ENCODE measurements at regions not wholly inside any gene's neighbourhood (a gene's known extent, or its start where the extent isn't known, plus 50 kb on each side); places are given as distances from the start of the nearest gene placed in this dataset.
A peak's percentile ranks its signal among the peaks of the same experiment; 100 is the strongest.
"Not testable (repeated sequence)": the region's sequence is repeated elsewhere in the genome, so short reads cannot be mapped to it uniquely, and the experiment has no call there.

DNA sequence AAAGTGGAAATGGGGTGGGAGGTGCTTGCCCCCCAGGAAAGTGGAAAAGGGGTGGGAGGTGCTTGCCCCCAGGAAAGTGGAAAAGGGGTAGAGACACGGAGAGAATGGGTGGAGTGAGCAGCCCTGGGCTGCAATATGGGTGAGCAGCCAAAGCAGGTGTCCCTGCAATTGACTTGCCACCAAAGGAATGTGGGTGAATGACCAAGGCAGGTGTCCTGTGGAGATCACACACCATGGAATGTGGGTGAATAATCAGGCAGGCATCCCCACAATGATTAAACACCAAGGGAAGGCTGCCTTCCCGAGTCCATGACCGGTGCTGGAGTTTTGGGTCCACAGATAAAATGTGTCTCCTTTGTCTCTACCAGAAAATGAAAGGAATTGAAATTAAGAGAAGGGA is 292.8 kb upstream of the ARHGEF26 start:
- H3K27ac Mint-ChIP-seq; CTCF ChIA-PET; H3K4me1 Mint-ChIP-seq; intact Hi-C loops (cut with DNase I, micrococcal nuclease); DNase-seq; H3K4me3 Mint-ChIP-seq; H3K9me3 Mint-ChIP-seq (ENCODE audit: low read depth); H3K27me3 Mint-ChIP-seq; H3K36me3 Mint-ChIP-seq (ENCODE audit: low read depth); POLR2A ChIA-PET; ATAC-seq: not testable (repeated sequence)

DNA sequence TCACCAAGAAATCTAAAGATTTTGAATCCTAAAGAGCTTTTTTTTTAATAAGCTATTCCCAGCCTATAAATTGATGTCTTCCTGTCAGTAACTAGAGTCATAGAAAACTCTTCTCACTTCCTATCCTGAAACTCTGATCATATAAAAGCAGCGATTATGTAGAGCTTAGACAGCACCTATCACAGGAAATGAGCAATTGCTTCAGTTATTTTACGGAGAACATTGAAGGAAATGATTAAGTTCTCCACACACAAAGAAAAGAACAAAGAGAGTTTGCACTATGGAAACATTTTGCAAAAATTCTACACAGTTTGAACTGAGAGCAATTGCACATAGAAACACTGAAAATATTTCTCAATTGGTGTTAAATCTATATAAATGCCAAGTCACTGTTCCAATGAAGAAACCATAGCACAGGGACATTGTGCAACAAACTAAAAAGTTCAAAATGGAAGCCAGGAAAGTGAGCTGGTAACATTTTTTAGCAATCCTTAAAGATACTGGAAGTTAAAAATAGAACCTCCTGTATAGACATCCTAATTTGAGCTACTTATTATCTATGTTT is 291.5 kb upstream of the ARHGEF26 start:
- peak; percentile 63 for ATAC-seq
- no peaks in the 10 kb centered on the region for H3K36me3 Mint-ChIP-seq (ENCODE audit: low read depth)
- POLR2A ChIA-PET = no interaction called here
- intact Hi-C loops (cut with DNase I, micrococcal nuclease) = no loop called here
- no peak overlapping the region for H3K27ac Mint-ChIP-seq
- no peaks in the 10 kb centered on the region for H3K4me1 Mint-ChIP-seq
- DNase-seq = no peak
- H3K4me3 Mint-ChIP-seq = no peak overlapping the region
- H3K27me3 Mint-ChIP-seq = peaks cover 6% of the 10 kb centered on the region
- H3K9me3 Mint-ChIP-seq (ENCODE audit: low read depth) = no peaks in the 10 kb centered on the region
- CTCF ChIA-PET = interaction anchor here (0.6 kb wide), 1 partner anchor 11 kb away, joined by 3 read pairs; no protein-coding TSS in a partner anchor

DNA sequence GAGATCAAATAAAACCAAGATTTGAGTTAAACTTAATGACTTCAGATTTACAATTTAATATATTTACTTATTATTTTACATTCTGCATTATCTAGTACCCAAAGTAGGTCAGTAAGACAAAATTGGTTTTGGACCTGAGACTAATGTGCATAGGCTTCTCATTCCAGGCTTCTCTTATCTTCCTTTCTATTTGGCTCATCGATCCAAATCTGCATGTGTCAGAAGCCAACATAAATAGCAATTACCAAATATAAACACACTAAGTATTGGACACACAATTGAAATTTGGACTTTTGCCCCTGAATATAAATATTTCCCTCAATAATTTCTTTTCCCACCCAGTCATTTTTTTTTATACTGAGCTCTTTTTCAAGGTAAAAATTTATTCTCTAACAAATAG is 290.6 kb upstream of the ARHGEF26 start:
- H3K27me3 Mint-ChIP-seq = peaks cover 5% of the 10 kb centered on the region
- H3K9me3 Mint-ChIP-seq (ENCODE audit: low read depth) = no peaks in the 10 kb centered on the region
- no peak overlapping the region for H3K4me3 Mint-ChIP-seq
- DNase-seq (no peak), ATAC-seq (no peak)
- POLR2A ChIA-PET = no interaction called here
- intact Hi-C loops (cut with DNase I, micrococcal nuclease) = no loop called here
- H3K36me3 Mint-ChIP-seq (ENCODE audit: low read depth) = no peaks in the 10 kb centered on the region
- no peaks in the 10 kb centered on the region for H3K4me1 Mint-ChIP-seq
- CTCF ChIA-PET = interaction anchor here (1.0 kb wide), 1 partner anchor 17 kb away, joined by 3 read pairs; no protein-coding TSS in a partner anchor
- no peak overlapping the region for H3K27ac Mint-ChIP-seq

DNA sequence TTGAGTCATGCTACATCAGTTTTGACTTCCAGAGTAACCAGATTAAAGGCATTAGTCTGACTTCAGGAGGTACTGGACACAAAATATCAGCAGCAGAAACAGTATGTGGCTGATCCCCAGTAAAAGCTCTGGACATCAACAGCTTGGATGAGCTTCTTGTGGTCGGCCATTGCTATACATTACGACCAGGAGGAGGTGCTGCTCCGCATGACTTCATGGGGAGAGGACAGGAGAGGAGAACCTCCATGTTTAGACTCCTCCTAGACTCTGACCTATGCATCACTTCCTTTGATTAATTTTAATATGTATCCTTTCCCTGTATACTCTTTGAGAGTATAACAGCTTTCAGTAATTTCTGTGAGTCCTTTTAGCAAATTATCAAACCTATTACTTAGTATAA is 285.6 kb upstream of the ARHGEF26 start:
- DNase-seq (no peak), ATAC-seq (no peak)
- Mint-ChIP-seq H3K36me3 (ENCODE audit: low read depth) (no peaks in the 10 kb centered on the region), H3K27me3 (peaks cover 5% of the 10 kb centered on the region), H3K27ac (no peak overlapping the region), H3K9me3 (ENCODE audit: low read depth) (no peaks in the 10 kb centered on the region), H3K4me3 (no peak overlapping the region), H3K4me1 (no peaks in the 10 kb centered on the region)
- intact Hi-C loops (cut with DNase I, micrococcal nuclease) = no loop called here
- ChIA-PET CTCF (interaction anchor here (1.2 to 1.6 kb wide), 2 partner anchors 12 to 135 kb away, joined by 3 to 5 read pairs; no protein-coding TSS in a partner anchor), POLR2A (no interaction called here)

DNA sequence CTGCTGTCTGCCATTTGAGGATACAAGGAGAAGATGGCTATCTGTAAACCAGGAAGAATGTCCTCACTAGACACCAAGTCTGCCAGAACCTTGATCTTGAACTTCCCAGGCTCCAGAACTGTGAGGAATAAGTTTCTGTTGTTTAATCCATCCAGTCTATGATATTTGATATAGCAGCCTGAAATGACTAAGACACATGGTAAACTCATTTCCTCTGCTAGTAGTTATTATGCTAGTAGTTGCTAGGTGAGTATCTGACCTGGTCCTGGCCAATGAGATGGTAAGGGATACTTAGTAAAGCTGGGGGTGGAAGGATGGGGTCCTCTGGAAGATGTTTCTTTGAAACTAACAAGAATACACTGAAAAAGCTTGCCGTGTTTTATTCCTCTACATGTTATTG is 280.7 kb upstream of the ARHGEF26 start:
- Mint-ChIP-seq H3K36me3 (ENCODE audit: low read depth) (no peaks in the 10 kb centered on the region), H3K4me3 (no peak overlapping the region), H3K27ac (no peak overlapping the region), H3K4me1 (no peaks in the 10 kb centered on the region), H3K27me3 (peaks cover 11% of the 10 kb centered on the region), H3K9me3 (ENCODE audit: low read depth) (no peaks in the 10 kb centered on the region)
- DNase-seq = no peak
- ChIA-PET POLR2A (no interaction called here), CTCF (interaction anchor here (0.6 kb wide), 1 partner anchor 11 kb away, joined by 3 read pairs; no protein-coding TSS in a partner anchor)
- ATAC-seq = no peak
- intact Hi-C loops (cut with DNase I, micrococcal nuclease) = no loop called here

DNA sequence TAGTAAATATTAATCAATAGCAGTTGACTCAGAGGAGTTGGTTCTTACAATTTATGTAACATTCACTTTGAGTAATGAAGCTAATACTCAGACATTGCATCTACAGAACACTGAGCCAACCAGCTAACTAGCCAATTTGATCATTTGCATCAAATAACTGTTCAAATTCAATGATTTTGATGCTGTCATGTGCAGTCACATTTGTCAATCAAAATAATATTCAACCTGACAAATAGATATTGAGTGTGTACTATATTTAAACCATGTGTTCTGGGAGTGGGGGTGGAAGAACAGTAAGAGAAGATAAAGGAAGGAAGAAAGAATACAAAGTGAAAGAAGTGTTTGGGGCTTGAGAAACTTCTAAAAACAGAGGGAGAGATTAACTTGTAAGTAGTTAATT is 277.2 kb upstream of the ARHGEF26 start:
- intact Hi-C loops (cut with DNase I, micrococcal nuclease) = no loop called here
- Mint-ChIP-seq H3K4me1 (no peaks in the 10 kb centered on the region), H3K9me3 (ENCODE audit: low read depth) (no peaks in the 10 kb centered on the region), H3K4me3 (no peak overlapping the region), H3K36me3 (ENCODE audit: low read depth) (no peaks in the 10 kb centered on the region), H3K27me3 (peaks cover 11% of the 10 kb centered on the region), H3K27ac (no peak overlapping the region)
- ChIA-PET POLR2A (no interaction called here), CTCF (interaction anchor here (1.0 kb wide), 1 partner anchor 10 kb away, joined by 3 read pairs; no protein-coding TSS in a partner anchor)
- DNase-seq = no peak
- no peak for ATAC-seq

DNA sequence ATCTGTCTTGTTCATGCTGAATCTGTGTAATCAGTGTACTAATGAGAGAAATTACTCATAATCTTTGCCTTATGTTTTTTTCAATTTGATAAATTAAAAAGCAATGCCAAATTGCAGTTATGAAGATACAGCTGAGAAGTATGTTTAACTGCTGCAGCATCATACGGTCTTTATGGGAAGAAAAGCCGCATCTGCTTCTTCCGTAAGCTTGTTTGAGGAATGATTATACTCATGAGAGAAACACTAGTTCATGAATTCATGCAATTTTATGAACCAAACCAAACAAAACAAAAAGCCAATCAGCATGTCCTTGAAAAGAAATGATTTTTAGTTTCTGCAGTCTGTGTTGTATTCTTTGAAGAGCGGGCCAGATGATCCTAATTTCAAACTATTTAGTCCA is 275.9 kb upstream of the ARHGEF26 start:
- Mint-ChIP-seq H3K27ac (no peak overlapping the region), H3K27me3 (peaks cover 10% of the 10 kb centered on the region), H3K9me3 (ENCODE audit: low read depth) (no peaks in the 10 kb centered on the region), H3K36me3 (ENCODE audit: low read depth) (no peaks in the 10 kb centered on the region), H3K4me1 (no peaks in the 10 kb centered on the region), H3K4me3 (no peak overlapping the region)
- no peak for ATAC-seq
- POLR2A ChIA-PET = no interaction called here
- CTCF ChIA-PET = interaction anchor here (0.9 kb wide), 1 partner anchor 15 kb away, joined by 3 read pairs; no protein-coding TSS in a partner anchor
- intact Hi-C loops (cut with DNase I, micrococcal nuclease) = no loop called here
- DNase-seq = no peak

DNA sequence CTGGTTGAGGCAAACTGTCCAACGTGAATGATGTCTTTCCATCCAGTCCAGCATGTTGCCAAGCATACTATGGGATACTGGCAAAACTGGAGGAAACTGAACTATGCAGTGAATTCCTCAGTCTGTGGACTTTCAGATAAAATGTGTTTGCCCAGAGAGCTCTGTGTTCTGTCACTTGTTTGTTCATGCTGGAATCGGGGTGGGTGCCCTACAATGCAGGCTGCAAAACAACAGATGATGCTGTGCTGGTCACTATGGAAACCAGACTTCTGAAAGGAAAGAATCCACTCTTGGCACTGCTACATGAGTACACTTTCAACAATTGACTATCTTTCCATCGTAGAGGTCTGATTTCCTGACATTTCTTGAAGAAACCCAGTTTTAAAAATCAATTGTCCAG is 272.5 kb upstream of the ARHGEF26 start:
- Mint-ChIP-seq H3K27me3 (peaks cover 9% of the 10 kb centered on the region), H3K9me3 (ENCODE audit: low read depth) (no peaks in the 10 kb centered on the region), H3K27ac (no peak overlapping the region), H3K4me3 (no peak overlapping the region), H3K36me3 (ENCODE audit: low read depth) (no peaks in the 10 kb centered on the region), H3K4me1 (no peaks in the 10 kb centered on the region)
- no peak for ATAC-seq
- CTCF ChIA-PET = interaction anchor here (1.4 kb wide), 1 partner anchor 37 kb away, joined by 4 read pairs; no protein-coding TSS in a partner anchor
- no peak for DNase-seq
- POLR2A ChIA-PET = no interaction called here
- intact Hi-C loops (cut with DNase I, micrococcal nuclease) = no loop called here

DNA sequence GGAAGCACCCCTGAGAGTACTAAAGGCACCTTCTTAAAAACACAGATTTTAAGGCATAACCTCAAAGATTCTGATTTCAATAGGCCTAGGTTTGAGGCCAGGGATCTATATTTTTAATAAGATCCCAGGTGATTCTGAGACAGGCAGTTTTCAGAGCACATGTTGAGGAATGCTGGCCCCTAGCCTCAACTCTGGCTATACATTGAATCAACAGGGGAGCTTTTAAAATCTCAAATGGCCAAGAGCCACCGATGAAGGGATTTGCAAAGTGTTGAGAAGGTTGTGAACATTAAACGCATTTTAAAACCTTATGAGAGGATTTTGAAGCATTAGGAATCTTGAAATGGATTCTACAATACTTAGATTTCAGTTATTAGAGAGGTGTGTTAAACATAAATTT is 268.8 kb upstream of the ARHGEF26 start:
- no peak for ATAC-seq
- H3K27me3 Mint-ChIP-seq = peaks cover 10% of the 10 kb centered on the region
- H3K4me1 Mint-ChIP-seq = no peaks in the 10 kb centered on the region
- POLR2A ChIA-PET = no interaction called here
- no peaks in the 10 kb centered on the region for H3K36me3 Mint-ChIP-seq (ENCODE audit: low read depth)
- CTCF ChIA-PET = no interaction called here
- intact Hi-C loops (cut with DNase I, micrococcal nuclease) = no loop called here
- H3K9me3 Mint-ChIP-seq (ENCODE audit: low read depth) = no peaks in the 10 kb centered on the region
- no peak overlapping the region for H3K27ac Mint-ChIP-seq
- H3K4me3 Mint-ChIP-seq = no peak overlapping the region
- no peak for DNase-seq

DNA sequence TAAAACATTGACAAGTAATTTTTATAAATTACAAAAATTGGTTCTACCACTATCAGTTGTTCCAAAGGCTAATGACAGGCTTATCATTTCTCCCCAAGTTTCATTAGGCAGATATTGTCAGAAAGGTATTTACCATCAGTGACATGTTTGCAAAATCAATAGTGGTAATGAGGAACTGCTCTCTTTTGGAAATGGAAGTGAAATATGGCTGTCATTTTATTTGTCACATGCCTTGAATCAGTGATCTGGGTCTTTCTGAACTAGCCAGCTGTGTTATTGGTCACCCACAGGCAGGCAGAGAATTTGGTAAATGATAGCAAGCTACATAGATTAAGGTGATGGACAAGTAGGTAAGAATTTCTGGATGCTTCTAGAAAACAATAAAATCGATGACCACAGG is 268.0 kb upstream of the ARHGEF26 start:
- Mint-ChIP-seq H3K9me3 (ENCODE audit: low read depth) (no peaks in the 10 kb centered on the region), H3K4me1 (no peaks in the 10 kb centered on the region), H3K27ac (no peak overlapping the region), H3K27me3 (peaks cover 9% of the 10 kb centered on the region), H3K36me3 (ENCODE audit: low read depth) (no peaks in the 10 kb centered on the region), H3K4me3 (no peak overlapping the region)
- intact Hi-C loops (cut with DNase I, micrococcal nuclease) = no loop called here
- ChIA-PET CTCF (interaction anchor here (1.4 kb wide), 1 partner anchor 9 kb away, joined by 3 read pairs; no protein-coding TSS in a partner anchor), POLR2A (no interaction called here)
- no peak for ATAC-seq
- DNase-seq = no peak

DNA sequence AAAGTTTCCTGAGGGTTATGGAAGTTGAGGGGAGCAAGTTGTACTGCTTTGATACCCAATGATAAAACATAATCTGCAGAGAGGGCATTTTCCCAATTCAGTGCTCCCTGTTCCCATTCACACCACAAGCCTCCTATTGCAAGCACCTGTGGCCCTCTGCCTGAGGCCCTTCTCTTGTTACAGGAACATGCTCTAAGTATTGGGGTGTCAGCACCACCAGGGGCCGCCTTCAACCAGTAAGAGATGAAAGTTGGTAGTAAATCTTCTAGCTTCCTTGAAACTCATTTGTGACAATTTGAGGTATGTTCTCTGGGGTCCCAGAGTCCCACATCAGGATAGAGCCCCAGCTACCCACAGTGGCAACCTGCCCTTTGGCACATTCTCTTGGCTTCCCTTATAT is 265.4 kb upstream of the ARHGEF26 start:
- no peaks in the 10 kb centered on the region for H3K9me3 Mint-ChIP-seq (ENCODE audit: low read depth)
- peak; percentile 7 for DNase-seq
- POLR2A ChIA-PET = no interaction called here
- H3K4me1 Mint-ChIP-seq = no peaks in the 10 kb centered on the region
- H3K4me3 Mint-ChIP-seq = no peak overlapping the region
- H3K27ac Mint-ChIP-seq = no peak overlapping the region
- intact Hi-C loops (cut with DNase I, micrococcal nuclease) = no loop called here
- H3K27me3 Mint-ChIP-seq = peaks cover 11% of the 10 kb centered on the region
- CTCF ChIA-PET = no interaction called here
- no peaks in the 10 kb centered on the region for H3K36me3 Mint-ChIP-seq (ENCODE audit: low read depth)
- ATAC-seq = no peak

DNA sequence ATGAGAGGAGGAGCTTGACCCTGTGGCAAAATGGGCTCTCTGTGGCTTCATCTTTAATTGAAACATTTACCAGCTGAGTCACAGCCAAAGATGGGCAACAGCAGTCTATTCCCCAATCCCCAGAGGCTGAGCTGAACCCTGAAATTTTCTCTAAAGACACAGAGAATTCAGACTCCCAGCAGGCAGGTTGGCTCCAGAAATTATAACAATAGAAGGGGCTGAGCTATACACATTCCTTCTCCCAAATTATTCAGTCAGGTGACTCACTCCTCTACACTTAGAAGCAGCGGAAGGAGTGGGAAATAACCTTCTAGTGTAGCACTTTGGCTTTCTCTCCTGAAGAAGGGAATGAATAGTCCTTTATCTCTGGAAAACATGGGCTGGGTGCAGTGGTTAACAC is 264.3 kb upstream of the ARHGEF26 start:
- Mint-ChIP-seq H3K27me3 (peaks cover 8% of the 10 kb centered on the region), H3K4me1 (no peaks in the 10 kb centered on the region), H3K36me3 (ENCODE audit: low read depth) (no peaks in the 10 kb centered on the region), H3K27ac (no peak overlapping the region), H3K9me3 (ENCODE audit: low read depth) (no peaks in the 10 kb centered on the region), H3K4me3 (no peak overlapping the region)
- intact Hi-C loops (cut with DNase I, micrococcal nuclease) = no loop called here
- DNase-seq = no peak
- no peak for ATAC-seq
- ChIA-PET CTCF (interaction anchor here (1.0 kb wide), 1 partner anchor 17 kb away, joined by 3 read pairs; no protein-coding TSS in a partner anchor), POLR2A (no interaction called here)

Data from activated CD4-positive, alpha-beta T cell treated with anti-CD3 and anti-CD28 coated beads for 36 hours (primary cell).